AG04450 (cell line): ENCODE measurements at regions not wholly inside any gene's neighbourhood (a gene's known extent, or its start where the extent isn't known, plus 50 kb on each side); places are given as distances from the start of the nearest gene placed in this dataset.

Experiments
- CTCF ChIA-PET: fragments of 300-600, 350-600 bp; formaldehyde crosslinking; extraction: SDS; loops from one replicate; lab custom pipeline; 2022; ENCODE audit warnings: antibody characterized with exemption, inconsistent platforms; lab: Charles Lee
- POLR2A ChIA-PET: fragments of 350-600 bp; formaldehyde crosslinking; extraction: SDS; loops from one replicate; lab custom pipeline; 2021; ENCODE audit warnings: antibody characterized with exemption, inconsistent platforms; lab: Yijun Ruan, JAX
- DNase-seq: peaks from one replicate; pipeline ENCODE4 v3.0.0-alpha.2; 2011; ENCODE audit warnings: low read depth, low spot score
- H3K27ac ChIP-seq: one replicate; pipeline ENCODE4 v1.5.1; 2012; ENCODE audit warnings: low read depth, low read length, control low read depth
- H3K27me3 ChIP-seq: one replicate; pipeline ENCODE4 v1.6.0; 2012; ENCODE audit warnings: low read length; ENCODE audit not compliant: control insufficient read depth, insufficient read depth
- H3K4me3 ChIP-seq: 2 replicates; pipeline ENCODE4 v1.5.1; 2011; ENCODE audit warnings: mild to moderate bottlenecking, low read depth, low read length, control low read depth
- H3K9me3 ChIP-seq: 2 replicates; pipeline ENCODE4 v1.5.1; 2012; ENCODE audit warnings: low read length; ENCODE audit not compliant: control insufficient read depth, insufficient read depth
- CTCF ChIP-seq: IDR thresholded peaks from 2 replicates; pipeline ENCODE4 v1.5.1; 2011; ENCODE audit warnings: low read depth, low read length, control low read depth, inconsistent platforms

- Histone ChIP-seq H3K9me3 (no peaks in the 10 kb centered on the region), H3K4me3 (no peak overlapping the region), H3K27me3 (no peaks in the 10 kb centered on the region), H3K27ac (no peak overlapping the region)
- no peak for DNase-seq
- CTCF ChIA-PET, result no interaction called here
- POLR2A ChIA-PET, result no interaction called here
- TF ChIP-seq CTCF, result no peak
Observed at GRCh38 chr3:22745321-22745720, 457.8 kb upstream of the UBE2E2 start.

- Histone ChIP-seq H3K9me3 (no peaks in the 10 kb centered on the region), H3K27ac (no peak overlapping the region), H3K27me3 (no peaks in the 10 kb centered on the region), H3K4me3 (no peak overlapping the region)
- ChIA-PET CTCF (interaction anchor here (0.6 kb wide), 1 partner anchor 46 kb away, joined by 5 read pairs; no protein-coding TSS in a partner anchor), POLR2A (no interaction called here)
- no peak for DNase-seq
- TF ChIP-seq CTCF, result no peak
Observed at GRCh38 chr3:22746221-22746620, 456.9 kb upstream of the UBE2E2 start.

GRCh38 chr3:22748453-22749045, 454.6 kb upstream of the UBE2E2 start:
- ChIA-PET POLR2A (no interaction called here), CTCF (no interaction called here)
- no peaks in the 10 kb centered on the region for H3K9me3 ChIP-seq

GRCh38 chr3:22759636-22760310, 443.4 kb upstream of the UBE2E2 start:
- Histone ChIP-seq H3K4me3 (no peak overlapping the region), H3K9me3 (no peaks in the 10 kb centered on the region), H3K27me3 (no peaks in the 10 kb centered on the region), H3K27ac (no peak overlapping the region)
- DNase-seq, result no peak
- no peak for TF ChIP-seq CTCF
- POLR2A ChIA-PET, result no interaction called here
- CTCF ChIA-PET, result no interaction called here

More at GRCh38 chr3:22748453-22749045, 454.6 kb upstream of the UBE2E2 start:
- H3K27me3 ChIP-seq, result no peaks in the 10 kb centered on the region
- no peak overlapping the region for H3K4me3 ChIP-seq
- TF ChIP-seq CTCF, result no peak
- no peak overlapping the region for H3K27ac ChIP-seq
- no peak for DNase-seq

GRCh38 chr3:22765679-22766078, 437.4 kb upstream of the UBE2E2 start:
- H3K27me3 ChIP-seq, result no peaks in the 10 kb centered on the region
- no peaks in the 10 kb centered on the region for H3K9me3 ChIP-seq
- no peak for TF ChIP-seq CTCF
- H3K4me3 ChIP-seq, result no peak overlapping the region
- H3K27ac ChIP-seq, result no peak overlapping the region
- DNase-seq, result no peak
- POLR2A ChIA-PET, result no interaction called here
- CTCF ChIA-PET, result no interaction called here
